HCT116 (cell line): ENCODE measurements at regions not wholly inside any gene's neighbourhood (a gene's known extent, or its start where the extent isn't known, plus 50 kb on each side); places are given as distances from the start of the nearest gene placed in this dataset.

Source experiments
- EGR1 ChIP-seq: IDR thresholded peaks from 2 replicates; pipeline ENCODE4 v1.6.1; 2012; ENCODE audit warnings: low read depth
- EZH2phosphoT487 ChIP-seq: fragments of 200-600 bp; IDR thresholded peaks from 2 replicates; pipeline ENCODE4 v1.6.1; 2018; ENCODE audit warnings: antibody characterized with exemption, borderline replicate concordance
- FOSL1 ChIP-seq: IDR thresholded peaks from 2 replicates; pipeline ENCODE4 v1.6.1; 2012; ENCODE audit warnings: low read depth
- POLR2A ChIP-seq: IDR thresholded peaks from 2 replicates; pipeline ENCODE4 v1.7.0; 2011; ENCODE audit warnings: borderline replicate concordance; ENCODE audit not compliant: insufficient read depth, insufficient read length; ENCODE audit errors: extremely low read depth
- POLR2AphosphoS5 ChIP-seq: IDR thresholded peaks from 2 replicates; pipeline ENCODE4 v1.6.1; 2011; ENCODE audit warnings: mild to moderate bottlenecking, low read depth, low read length, moderate library complexity
- YY1 ChIP-seq: IDR thresholded peaks from 2 replicates; pipeline ENCODE4 v1.6.1; 2011; ENCODE audit warnings: low read length, low read depth, moderate library complexity, mild to moderate bottlenecking; ENCODE audit not compliant: insufficient replicate concordance; ENCODE audit errors: extremely low read depth
- ZBTB33 ChIP-seq: IDR thresholded peaks from 2 replicates; pipeline ENCODE4 v1.6.1; 2011; ENCODE audit warnings: mild to moderate bottlenecking, low read length, moderate library complexity; ENCODE audit not compliant: insufficient replicate concordance; ENCODE audit errors: extremely low read depth
- ZNF274 ChIP-seq: fragments of 200-500 bp; sonication (Bioruptor generic); IDR thresholded peaks from 2 replicates; pipeline ENCODE4 v1.6.1; 2014; ENCODE audit warnings: mild to moderate bottlenecking, low read depth, low read length, inconsistent platforms
- TF ChIP-seq, protein P1 (sequence below), 3 experiments: fragments of 200-600 bp in 1 of 3; sonication (generic) in 1 of 3; IDR thresholded peaks in 2 of 3; conservative IDR thresholded peaks in 1 of 3; 2 replicates each; pipeline ENCODE4 v1.5.1; 2012 to 2017; ENCODE audit warnings: low read depth in 2 of 3, low read length in 2 of 3, antibody characterized with exemption in 1 of 3, borderline replicate concordance in 1 of 3, control low read depth in 1 of 3, mild to moderate bottlenecking in 1 of 3, mixed read lengths in 1 of 3, mixed run types in 1 of 3, moderate library complexity in 1 of 3; ENCODE audit not compliant: insufficient read depth in 1 of 3
- TF ChIP-seq, protein P2 (sequence below): IDR thresholded peaks from 2 replicates; pipeline ENCODE4 v1.6.1; 2012; ENCODE audit warnings: low read depth

- TF ChIP-seq, protein P1, sequence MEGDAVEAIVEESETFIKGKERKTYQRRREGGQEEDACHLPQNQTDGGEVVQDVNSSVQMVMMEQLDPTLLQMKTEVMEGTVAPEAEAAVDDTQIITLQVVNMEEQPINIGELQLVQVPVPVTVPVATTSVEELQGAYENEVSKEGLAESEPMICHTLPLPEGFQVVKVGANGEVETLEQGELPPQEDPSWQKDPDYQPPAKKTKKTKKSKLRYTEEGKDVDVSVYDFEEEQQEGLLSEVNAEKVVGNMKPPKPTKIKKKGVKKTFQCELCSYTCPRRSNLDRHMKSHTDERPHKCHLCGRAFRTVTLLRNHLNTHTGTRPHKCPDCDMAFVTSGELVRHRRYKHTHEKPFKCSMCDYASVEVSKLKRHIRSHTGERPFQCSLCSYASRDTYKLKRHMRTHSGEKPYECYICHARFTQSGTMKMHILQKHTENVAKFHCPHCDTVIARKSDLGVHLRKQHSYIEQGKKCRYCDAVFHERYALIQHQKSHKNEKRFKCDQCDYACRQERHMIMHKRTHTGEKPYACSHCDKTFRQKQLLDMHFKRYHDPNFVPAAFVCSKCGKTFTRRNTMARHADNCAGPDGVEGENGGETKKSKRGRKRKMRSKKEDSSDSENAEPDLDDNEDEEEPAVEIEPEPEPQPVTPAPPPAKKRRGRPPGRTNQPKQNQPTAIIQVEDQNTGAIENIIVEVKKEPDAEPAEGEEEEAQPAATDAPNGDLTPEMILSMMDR (IDR thresholded peaks at IDR 0.05 in 2 of 3, conservative IDR thresholded peaks at IDR 0.05 in 1 of 3; ENCODE audit: borderline replicate concordance in 1 of 3, insufficient read depth in 1 of 3, low read depth in 2 of 3, low read length in 2 of 3) = no peak
- TF ChIP-seq, protein P2, sequence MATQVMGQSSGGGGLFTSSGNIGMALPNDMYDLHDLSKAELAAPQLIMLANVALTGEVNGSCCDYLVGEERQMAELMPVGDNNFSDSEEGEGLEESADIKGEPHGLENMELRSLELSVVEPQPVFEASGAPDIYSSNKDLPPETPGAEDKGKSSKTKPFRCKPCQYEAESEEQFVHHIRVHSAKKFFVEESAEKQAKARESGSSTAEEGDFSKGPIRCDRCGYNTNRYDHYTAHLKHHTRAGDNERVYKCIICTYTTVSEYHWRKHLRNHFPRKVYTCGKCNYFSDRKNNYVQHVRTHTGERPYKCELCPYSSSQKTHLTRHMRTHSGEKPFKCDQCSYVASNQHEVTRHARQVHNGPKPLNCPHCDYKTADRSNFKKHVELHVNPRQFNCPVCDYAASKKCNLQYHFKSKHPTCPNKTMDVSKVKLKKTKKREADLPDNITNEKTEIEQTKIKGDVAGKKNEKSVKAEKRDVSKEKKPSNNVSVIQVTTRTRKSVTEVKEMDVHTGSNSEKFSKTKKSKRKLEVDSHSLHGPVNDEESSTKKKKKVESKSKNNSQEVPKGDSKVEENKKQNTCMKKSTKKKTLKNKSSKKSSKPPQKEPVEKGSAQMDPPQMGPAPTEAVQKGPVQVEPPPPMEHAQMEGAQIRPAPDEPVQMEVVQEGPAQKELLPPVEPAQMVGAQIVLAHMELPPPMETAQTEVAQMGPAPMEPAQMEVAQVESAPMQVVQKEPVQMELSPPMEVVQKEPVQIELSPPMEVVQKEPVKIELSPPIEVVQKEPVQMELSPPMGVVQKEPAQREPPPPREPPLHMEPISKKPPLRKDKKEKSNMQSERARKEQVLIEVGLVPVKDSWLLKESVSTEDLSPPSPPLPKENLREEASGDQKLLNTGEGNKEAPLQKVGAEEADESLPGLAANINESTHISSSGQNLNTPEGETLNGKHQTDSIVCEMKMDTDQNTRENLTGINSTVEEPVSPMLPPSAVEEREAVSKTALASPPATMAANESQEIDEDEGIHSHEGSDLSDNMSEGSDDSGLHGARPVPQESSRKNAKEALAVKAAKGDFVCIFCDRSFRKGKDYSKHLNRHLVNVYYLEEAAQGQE = no peak
- TF ChIP-seq ZNF274 (no peak), FOSL1 (no peak), EGR1 (no peak), POLR2A (no peak), EZH2phosphoT487 (no peak), YY1 (no peak), ZBTB33 (no peak), POLR2AphosphoS5 (no peak)
Measured at GRCh38 chr4:18198653-18199052, 177.1 kb upstream of the LCORL start.
